Smooth muscle cell (in vitro differentiated cells): ENCODE measurements at regions not wholly inside any gene's neighbourhood (a gene's known extent, or its start where the extent isn't known, plus 50 kb on each side); places are given as distances from the start of the nearest gene placed in this dataset.

Experiments used
- DNase-seq: peaks from one replicate; lab custom pipeline; 2025; ENCODE audit not compliant: unreplicated experiment; lab: John Stamatoyannopoulos, UW
- H2AFZ ChIP-seq: fragments of 200-600 bp; sonication (generic); 2 replicates; pipeline ENCODE4 v1.6.0; 2016; ENCODE audit warnings: antibody characterized with exemption, low read depth, mild to moderate bottlenecking
- H3F3A ChIP-seq: fragments of 200-600 bp; sonication (generic); 2 replicates; pipeline ENCODE4 v1.6.0; 2017; ENCODE audit warnings: antibody characterized with exemption, low read depth
- H3K27ac ChIP-seq: fragments of 200-600 bp; sonication (generic); 2 replicates; pipeline ENCODE4 v1.5.1; 2016; ENCODE audit warnings: low read depth, mild to moderate bottlenecking
- H3K27me3 ChIP-seq: fragments of 200-600 bp; sonication (generic); 2 replicates; pipeline ENCODE4 v1.6.1; 2016; ENCODE audit warnings: low read depth, mild to moderate bottlenecking
- H3K36me3 ChIP-seq: fragments of 200-600 bp; sonication (generic); 2 replicates; pipeline ENCODE4 v1.5.1; 2016; ENCODE audit warnings: low read depth
- H3K4me1 ChIP-seq: fragments of 200-600 bp; sonication (generic); 2 replicates; pipeline ENCODE4 v1.5.1; 2016; ENCODE audit warnings: low read depth
- H3K4me2 ChIP-seq: fragments of 200-600 bp; sonication (generic); 2 replicates; pipeline ENCODE4 v1.6.0; 2016; ENCODE audit warnings: mild to moderate bottlenecking
- H3K4me3 ChIP-seq: fragments of 200-600 bp; sonication (generic); 2 replicates; pipeline ENCODE4 v1.5.1; 2016; ENCODE audit warnings: mild to moderate bottlenecking
- H3K79me2 ChIP-seq: fragments of 200-600 bp; sonication (generic); 2 replicates; pipeline ENCODE4 v1.6.0; 2016; ENCODE audit warnings: low read depth, mild to moderate bottlenecking
- H3K9ac ChIP-seq: fragments of 200-600 bp; sonication (generic); 2 replicates; pipeline ENCODE4 v1.6.0; 2016; ENCODE audit warnings: low read depth
- H3K9me3 ChIP-seq: fragments of 200-600 bp; sonication (generic); replicated peaks from 2 replicates; pipeline ENCODE4 v1.5.1; 2016; ENCODE audit warnings: low read depth
- H4K20me1 ChIP-seq: fragments of 200-600 bp; sonication (generic); 2 replicates; pipeline ENCODE4 v1.6.0; 2016; ENCODE audit warnings: low read depth
- WGBS: methylation state at CpG from one replicate; pipeline ENCODE4 v1.1.7; 2016; ENCODE audit warnings: low lambda C conversion rate; 5-methylcytosine and 5-hydroxymethylcytosine counted together
- TF ChIP-seq, protein P1 (sequence below): fragments of 200-600 bp; sonication (generic); IDR thresholded peaks from 2 replicates; pipeline ENCODE4 v1.5.1; 2017; ENCODE audit warnings: borderline replicate concordance, mild to moderate bottlenecking, antibody characterized with exemption; ENCODE audit not compliant: insufficient read depth, poor library complexity, severe bottlenecking

DNA sequence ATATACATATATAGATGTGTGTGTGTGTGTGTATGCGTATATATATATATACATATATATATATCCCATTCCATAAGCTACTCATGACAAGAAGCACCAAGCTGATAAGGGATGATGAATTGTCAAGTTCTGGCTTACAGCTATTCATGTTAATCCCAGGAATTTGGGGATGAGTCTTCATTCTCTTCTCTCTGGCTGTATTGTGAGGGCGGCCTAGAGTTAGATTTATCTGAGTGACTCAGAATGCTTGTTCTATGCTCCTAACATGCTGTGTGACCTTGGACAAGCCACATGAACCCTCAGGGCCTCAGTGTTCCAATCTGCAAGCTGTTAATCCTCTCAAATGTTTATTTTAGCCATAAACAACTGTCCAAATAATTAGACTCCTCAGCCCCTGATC, 749.0 kb downstream of the MED13L start:
- DNase-seq, result no peak
- Histone ChIP-seq H3K27me3 (no peaks in the 10 kb centered on the region), H3K4me1 (no peaks in the 10 kb centered on the region), H4K20me1 (no peaks in the 10 kb centered on the region), H3K27ac (no peak overlapping the region), H3K36me3 (no peaks in the 10 kb centered on the region), H3K9me3 (no peaks in the 10 kb centered on the region), H2AFZ (no peak overlapping the region), H3K9ac (no peak overlapping the region), H3K4me2 (no peak overlapping the region), H3K79me2 (no peaks in the 10 kb centered on the region), H3F3A (peaks cover 4% of the 10 kb centered on the region), H3K4me3 (no peak overlapping the region)
- WGBS, result 59% methylated on average over 2 of the region's 2 CpGs
- TF ChIP-seq, protein P1, sequence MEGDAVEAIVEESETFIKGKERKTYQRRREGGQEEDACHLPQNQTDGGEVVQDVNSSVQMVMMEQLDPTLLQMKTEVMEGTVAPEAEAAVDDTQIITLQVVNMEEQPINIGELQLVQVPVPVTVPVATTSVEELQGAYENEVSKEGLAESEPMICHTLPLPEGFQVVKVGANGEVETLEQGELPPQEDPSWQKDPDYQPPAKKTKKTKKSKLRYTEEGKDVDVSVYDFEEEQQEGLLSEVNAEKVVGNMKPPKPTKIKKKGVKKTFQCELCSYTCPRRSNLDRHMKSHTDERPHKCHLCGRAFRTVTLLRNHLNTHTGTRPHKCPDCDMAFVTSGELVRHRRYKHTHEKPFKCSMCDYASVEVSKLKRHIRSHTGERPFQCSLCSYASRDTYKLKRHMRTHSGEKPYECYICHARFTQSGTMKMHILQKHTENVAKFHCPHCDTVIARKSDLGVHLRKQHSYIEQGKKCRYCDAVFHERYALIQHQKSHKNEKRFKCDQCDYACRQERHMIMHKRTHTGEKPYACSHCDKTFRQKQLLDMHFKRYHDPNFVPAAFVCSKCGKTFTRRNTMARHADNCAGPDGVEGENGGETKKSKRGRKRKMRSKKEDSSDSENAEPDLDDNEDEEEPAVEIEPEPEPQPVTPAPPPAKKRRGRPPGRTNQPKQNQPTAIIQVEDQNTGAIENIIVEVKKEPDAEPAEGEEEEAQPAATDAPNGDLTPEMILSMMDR, result no peak

DNA sequence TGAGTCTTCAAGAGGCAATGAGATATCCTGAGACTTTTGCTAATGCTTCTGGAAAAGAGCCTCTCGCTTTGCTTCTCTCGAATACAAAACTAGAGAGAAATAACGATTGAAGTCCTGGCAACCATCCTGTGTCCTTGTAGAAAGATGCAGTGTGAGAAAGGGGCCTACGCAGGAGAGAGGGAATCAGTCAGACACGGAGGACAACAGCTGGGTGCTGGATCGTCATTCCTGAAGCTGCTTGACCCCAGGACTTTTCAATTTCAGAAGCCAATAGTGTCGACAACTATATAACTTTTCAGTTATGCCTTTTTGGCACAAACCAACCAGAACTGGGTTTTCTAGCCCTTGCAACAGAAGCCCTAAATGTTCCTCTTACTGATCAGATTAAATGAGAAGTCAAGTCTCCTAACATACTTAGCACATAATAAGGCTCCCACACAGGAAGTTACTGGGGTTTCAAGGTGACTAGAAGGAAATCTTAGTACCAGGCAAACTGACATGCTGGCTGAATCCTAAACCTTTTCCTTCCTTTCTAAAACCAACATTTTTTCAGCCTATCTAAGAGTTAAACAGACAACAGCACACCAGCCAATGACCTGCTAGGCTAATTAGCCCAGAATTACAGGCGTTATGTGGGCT, 755.6 kb downstream of the MED13L start:
- peaks cover 5% of the 10 kb centered on the region for H3K9me3 ChIP-seq
- H3K27me3 ChIP-seq, result no peaks in the 10 kb centered on the region
- no peaks in the 10 kb centered on the region for H3K79me2 ChIP-seq
- H3K4me1 ChIP-seq, result no peaks in the 10 kb centered on the region
- no peak overlapping the region for H3K27ac ChIP-seq
- no peaks in the 10 kb centered on the region for H3K36me3 ChIP-seq
- peak overlapping the region; percentile 31 for H2AFZ ChIP-seq
- TF ChIP-seq, protein P1, result no peak
- H4K20me1 ChIP-seq, result no peaks in the 10 kb centered on the region
- H3F3A ChIP-seq, result no peaks in the 10 kb centered on the region
- H3K9ac ChIP-seq, result no peak overlapping the region
- 74% methylated on average over 8 of the region's 8 CpGs for WGBS
- H3K4me3 ChIP-seq, result no peak overlapping the region
- H3K4me2 ChIP-seq, result no peak overlapping the region
- no peak for DNase-seq

GRCh38 chr12:115519887-115520286, 757.6 kb downstream of the MED13L start:
- no peak overlapping the region for H2AFZ ChIP-seq
- H3K27me3 ChIP-seq, result no peaks in the 10 kb centered on the region
- no peak overlapping the region for H3K27ac ChIP-seq
- no peaks in the 10 kb centered on the region for H3K4me1 ChIP-seq
- H3K9me3 ChIP-seq, result peaks cover 5% of the 10 kb centered on the region
- no peaks in the 10 kb centered on the region for H3K79me2 ChIP-seq
- DNase-seq, result no peak
- H3K36me3 ChIP-seq, result no peaks in the 10 kb centered on the region
- 96% methylated on average over 2 of the region's 2 CpGs for WGBS
- no peak overlapping the region for H3K4me2 ChIP-seq
- TF ChIP-seq, protein P1, result no peak
- no peaks in the 10 kb centered on the region for H4K20me1 ChIP-seq
- H3K4me3 ChIP-seq, result no peak overlapping the region
- no peak overlapping the region for H3K9ac ChIP-seq
- H3F3A ChIP-seq, result no peaks in the 10 kb centered on the region

DNA sequence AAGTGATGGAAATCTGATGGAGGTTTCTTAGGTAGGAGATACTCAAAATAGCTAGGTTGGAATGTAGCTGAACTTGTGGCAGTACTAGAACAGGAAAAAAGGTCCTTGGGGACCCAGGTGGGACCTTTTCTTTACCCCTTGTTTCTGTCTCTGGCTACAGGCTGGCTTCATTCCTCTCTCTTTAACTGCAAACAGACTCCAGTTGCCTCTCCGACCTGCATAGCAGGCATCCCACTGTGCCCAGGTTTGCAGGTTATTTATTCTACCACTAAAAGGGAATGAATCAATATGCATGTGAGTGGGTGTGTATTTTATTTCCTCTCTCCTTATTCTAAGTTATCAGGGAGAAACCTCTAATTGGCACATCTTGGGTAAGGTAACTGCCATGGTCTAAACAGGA, 758.1 kb downstream of the MED13L start:
- Histone ChIP-seq H3K9ac (no peak overlapping the region), H3K36me3 (no peaks in the 10 kb centered on the region), H3F3A (no peaks in the 10 kb centered on the region), H3K4me3 (no peak overlapping the region), H4K20me1 (no peaks in the 10 kb centered on the region), H3K4me1 (no peaks in the 10 kb centered on the region), H3K79me2 (no peaks in the 10 kb centered on the region), H2AFZ (no peak overlapping the region), H3K9me3 (peaks cover 5% of the 10 kb centered on the region), H3K27ac (no peak overlapping the region), H3K4me2 (no peak overlapping the region), H3K27me3 (no peaks in the 10 kb centered on the region)
- TF ChIP-seq, protein P1, result no peak
- DNase-seq, result no peak
- WGBS, result 95% methylated on average over 1 of the region's 1 CpG
